ENCODE measurements at regions not wholly inside any gene's neighbourhood (a gene's known extent, or its start where the extent isn't known, plus 50 kb on each side); places are given as distances from the start of the nearest gene placed in this dataset.

GRCh38 chrX:129115935-129116334 lies 407.4 kb downstream of the SMARCA1 start:
- TF ChIP-seq POLR2A (IDR thresholded peaks at IDR 0.05) = no peak
- no peak for TF ChIP-seq CTCF (IDR thresholded peaks at IDR 0.05)

All from Peyer's patch (tissue), 4 donors.